HG03108 (cell line): ENCODE measurements at regions not wholly inside any gene's neighbourhood (a gene's known extent, or its start where the extent isn't known, plus 50 kb on each side); places are given as distances from the start of the nearest gene placed in this dataset.
"Not testable (repeated sequence)": the region's sequence is repeated elsewhere in the genome, so short reads cannot be mapped to it uniquely, and the experiment has no call there.

Source experiments
- ATAC-seq: cut with Tn5 transposase; IDR thresholded peaks from one replicate; pipeline ENCODE4 v1.9.1; 2021; ENCODE audit warnings: moderate library complexity; ENCODE audit not compliant: unreplicated experiment

GRCh38 chr10:108632144-108632543 is 1291.2 kb downstream of the XPNPEP1 start:
- ATAC-seq: no peak

GRCh38 chr10:108631332-108631731 is 1292.0 kb downstream of the XPNPEP1 start:
- ATAC-seq: peak; percentile 79

GRCh38 chr10:108629834-108630233 is 1293.5 kb downstream of the XPNPEP1 start:
- ATAC-seq: no peak

GRCh38 chr10:108624052-108624451 is 1299.3 kb downstream of the XPNPEP1 start:
- ATAC-seq: no peak

- no peak for ATAC-seq
Measured at GRCh38 chr10:108620821-108621534, 1302.3 kb downstream of the XPNPEP1 start.

GRCh38 chr10:108616559-108617285 is 1306.6 kb downstream of the XPNPEP1 start:
- ATAC-seq: no peak

GRCh38 chr10:108615576-108616320 is 1307.6 kb downstream of the XPNPEP1 start:
- no peak for ATAC-seq

- no peak for ATAC-seq
Measured at GRCh38 chr10:108612485-108612884, 1310.8 kb downstream of the XPNPEP1 start.

GRCh38 chr10:108608860-108609259 is 1314.5 kb downstream of the XPNPEP1 start:
- ATAC-seq: no peak

- ATAC-seq: no peak
Measured at GRCh38 chr10:108601851-108602250, 1321.5 kb downstream of the XPNPEP1 start.

- not testable (repeated sequence) for ATAC-seq
Measured at GRCh38 chr10:108600511-108600910, 1322.8 kb downstream of the XPNPEP1 start.

- not testable (repeated sequence) for ATAC-seq
Measured at GRCh38 chr10:108599317-108599716, 1324.0 kb downstream of the XPNPEP1 start.

- ATAC-seq: no peak
Measured at GRCh38 chr10:108598831-108599230, 1324.5 kb downstream of the XPNPEP1 start.

- ATAC-seq: no peak
Measured at GRCh38 chr10:108598320-108598695, 1325.0 kb downstream of the XPNPEP1 start.

- no peak for ATAC-seq
Measured at GRCh38 chr10:108597657-108598319, 1325.5 kb downstream of the XPNPEP1 start.

GRCh38 chr10:108597031-108597430 is 1326.3 kb downstream of the XPNPEP1 start:
- no peak for ATAC-seq

- ATAC-seq: no peak
Measured at GRCh38 chr10:108592956-108593355, 1330.4 kb downstream of the XPNPEP1 start.

- no peak for ATAC-seq
Measured at GRCh38 chr10:108591417-108591816, 1331.9 kb downstream of the XPNPEP1 start.

GRCh38 chr10:108586424-108586823 is 1336.9 kb downstream of the XPNPEP1 start:
- no peak for ATAC-seq

- ATAC-seq: no peak
Measured at GRCh38 chr10:108583877-108584276, 1339.4 kb downstream of the XPNPEP1 start.

- no peak for ATAC-seq
Measured at GRCh38 chr10:108582888-108583287, 1340.4 kb downstream of the XPNPEP1 start.
